NCI-H1694 (cell line): ENCODE measurements at regions not wholly inside any gene's neighbourhood (a gene's known extent, or its start where the extent isn't known, plus 50 kb on each side); places are given as distances from the start of the nearest gene placed in this dataset.
A peak's percentile ranks its signal among the peaks of the same experiment; 100 is the strongest.

ENCODE experiments used
- DNase-seq: peaks from one replicate; lab custom pipeline; 2025; lab: John Stamatoyannopoulos, UW

DNA sequence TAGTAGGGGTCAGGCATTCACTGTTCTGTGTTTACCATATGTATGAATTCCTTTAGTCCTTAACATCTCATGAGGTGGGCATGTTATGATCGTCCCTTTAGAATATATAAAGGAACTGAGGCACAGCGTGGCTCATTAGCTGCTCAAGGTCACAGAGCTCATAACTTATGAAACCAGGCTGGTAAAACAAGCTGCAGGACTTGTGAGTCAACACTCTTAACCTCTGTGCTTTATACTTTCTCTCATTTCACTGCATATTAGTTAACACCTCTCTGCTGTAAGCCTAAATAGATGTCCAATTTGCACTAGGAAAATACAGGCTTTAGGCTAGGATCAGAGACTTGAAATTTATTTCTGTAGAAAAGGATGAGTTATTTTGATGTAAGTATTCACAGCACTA lies 180.3 kb upstream of the HDAC9 start:
- no peak for DNase-seq

DNA sequence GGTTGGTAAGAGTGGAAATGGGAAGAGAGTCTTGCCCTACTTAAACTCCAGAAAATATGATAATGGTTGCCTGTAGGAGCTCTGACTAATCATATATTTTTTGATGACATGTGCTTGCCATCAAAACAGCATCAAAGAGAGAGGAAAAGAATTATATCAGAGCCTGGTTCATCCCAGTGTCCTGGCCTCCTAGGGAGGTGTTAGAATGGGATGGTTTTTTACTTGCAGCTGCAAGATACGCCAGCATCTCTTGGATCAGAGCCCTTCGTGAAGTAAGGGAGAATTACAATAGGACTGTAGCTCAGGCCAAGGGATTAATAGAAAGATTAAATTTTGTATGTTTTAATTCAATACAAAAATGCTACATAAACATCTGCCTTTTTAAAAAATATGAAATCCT lies 177.6 kb upstream of the HDAC9 start:
- DNase-seq = no peak

DNA sequence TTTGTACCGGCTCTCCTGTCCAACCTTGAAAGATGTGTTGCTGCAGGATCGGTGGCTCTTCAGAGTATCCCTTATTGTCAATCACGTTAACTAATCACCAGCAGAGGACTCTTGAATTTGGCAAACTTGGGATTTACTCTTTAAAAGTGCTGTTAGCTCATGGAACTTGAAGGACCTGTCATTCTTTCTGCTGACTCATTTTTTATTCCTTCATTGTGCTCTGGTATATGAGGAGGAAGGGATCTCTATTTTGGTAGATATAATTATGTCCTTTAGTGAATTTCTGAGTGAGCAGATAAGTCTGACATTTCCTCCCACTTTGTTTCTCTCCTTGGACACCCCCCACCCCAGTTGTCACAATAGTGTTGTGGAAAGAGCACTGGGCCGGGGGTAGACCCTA lies 175.1 kb upstream of the HDAC9 start:
- DNase-seq = no peak

DNA sequence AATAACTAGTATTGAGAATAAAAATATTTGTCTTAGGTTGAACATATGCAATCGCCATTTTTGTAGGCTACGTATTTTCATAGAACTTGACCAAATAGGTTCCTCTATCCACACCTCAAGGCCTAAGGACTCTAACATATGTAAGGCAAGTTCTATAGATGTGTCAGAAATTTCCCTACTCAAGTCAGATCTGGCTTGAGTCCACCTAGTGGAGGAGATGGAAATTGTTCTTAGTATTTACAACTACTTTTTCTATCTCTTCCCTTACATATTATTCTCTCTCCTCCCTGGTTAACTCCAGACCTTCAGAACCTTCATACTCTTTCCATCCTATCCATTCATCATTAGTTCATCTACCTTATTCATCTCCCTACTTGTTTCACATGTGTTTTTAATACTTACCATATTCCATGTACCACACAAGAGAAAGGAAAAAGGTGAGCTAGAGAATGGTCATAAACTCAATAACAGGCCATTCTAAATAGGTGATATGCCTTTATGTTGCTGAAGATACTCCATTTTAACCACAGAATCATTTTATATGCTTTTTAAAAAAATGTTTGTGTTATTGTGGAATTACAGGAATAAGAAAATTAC lies 174.5 kb upstream of the HDAC9 start:
- peak; percentile 48 for DNase-seq

DNA sequence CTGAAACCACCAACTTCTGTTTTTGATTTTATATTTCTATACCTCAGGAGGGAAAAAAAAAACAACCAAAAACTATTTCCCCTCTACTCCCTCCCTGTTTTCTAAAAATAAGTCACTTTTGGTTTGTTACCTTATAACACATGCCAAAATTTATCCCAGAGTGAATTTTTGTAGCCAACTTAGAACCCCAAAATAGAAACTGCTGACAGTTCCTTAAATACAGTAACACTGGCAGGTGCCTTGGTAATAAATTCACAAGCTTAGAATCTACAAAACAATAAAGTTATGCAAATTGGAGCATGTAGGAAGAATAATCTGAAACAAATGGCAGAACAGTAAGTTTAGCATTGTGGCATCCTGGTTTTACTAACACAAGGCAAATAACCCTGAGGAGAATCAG lies 165.0 kb upstream of the HDAC9 start:
- no peak for DNase-seq

DNA sequence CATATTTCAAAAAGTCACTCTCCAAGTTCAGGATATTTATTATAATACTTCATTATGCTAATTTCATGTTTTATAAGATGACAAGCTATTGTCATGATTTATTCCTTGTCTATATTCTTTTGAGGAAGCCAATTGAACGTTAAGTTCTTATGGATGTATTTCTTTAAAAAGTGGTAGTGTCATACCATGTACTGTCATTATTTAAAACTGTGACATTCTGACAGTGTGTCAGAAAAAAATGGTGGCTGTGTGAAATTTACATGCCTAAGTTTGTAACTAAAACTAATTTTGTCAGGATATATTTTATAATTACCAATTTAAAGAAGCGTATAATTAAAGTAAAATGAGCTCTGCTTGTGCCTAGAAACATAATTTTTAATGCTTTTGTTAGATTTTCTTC lies 158.9 kb upstream of the HDAC9 start:
- DNase-seq = no peak

DNA sequence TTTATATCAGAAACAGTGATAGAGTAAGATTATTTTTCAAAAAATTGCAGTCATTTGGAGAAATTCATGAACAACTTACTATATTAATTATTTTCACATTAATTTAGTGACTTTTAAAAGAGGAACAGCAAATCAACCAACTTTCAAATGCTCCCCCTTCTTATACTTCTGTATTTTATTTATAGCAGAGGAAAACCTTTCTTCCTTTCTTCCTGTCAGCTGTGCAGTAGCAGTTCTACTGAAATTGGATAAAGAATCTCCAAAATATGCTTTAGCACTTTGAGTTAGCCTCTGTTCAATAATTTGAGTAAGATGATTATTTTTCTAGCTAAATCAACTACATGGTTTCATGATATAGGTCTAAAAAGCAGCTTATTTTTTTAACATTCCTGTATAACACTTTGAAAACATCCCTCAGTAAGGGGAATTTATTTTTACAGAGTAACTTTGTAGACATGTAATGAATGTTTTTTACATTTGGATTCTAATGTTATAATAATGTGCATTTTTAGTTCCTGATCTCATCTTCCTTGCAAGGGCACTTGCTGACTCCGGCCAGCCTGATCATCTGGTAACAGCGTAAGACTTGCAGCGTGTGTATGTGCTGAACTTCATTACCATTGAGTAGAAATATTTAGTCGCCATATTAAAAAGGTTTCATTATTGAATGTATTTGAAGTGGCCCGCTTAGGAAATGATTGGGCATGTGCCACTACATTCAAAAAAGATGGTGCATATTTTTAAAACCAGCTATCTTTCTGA lies 158.3 kb upstream of the HDAC9 start:
- DNase-seq = no peak

DNA sequence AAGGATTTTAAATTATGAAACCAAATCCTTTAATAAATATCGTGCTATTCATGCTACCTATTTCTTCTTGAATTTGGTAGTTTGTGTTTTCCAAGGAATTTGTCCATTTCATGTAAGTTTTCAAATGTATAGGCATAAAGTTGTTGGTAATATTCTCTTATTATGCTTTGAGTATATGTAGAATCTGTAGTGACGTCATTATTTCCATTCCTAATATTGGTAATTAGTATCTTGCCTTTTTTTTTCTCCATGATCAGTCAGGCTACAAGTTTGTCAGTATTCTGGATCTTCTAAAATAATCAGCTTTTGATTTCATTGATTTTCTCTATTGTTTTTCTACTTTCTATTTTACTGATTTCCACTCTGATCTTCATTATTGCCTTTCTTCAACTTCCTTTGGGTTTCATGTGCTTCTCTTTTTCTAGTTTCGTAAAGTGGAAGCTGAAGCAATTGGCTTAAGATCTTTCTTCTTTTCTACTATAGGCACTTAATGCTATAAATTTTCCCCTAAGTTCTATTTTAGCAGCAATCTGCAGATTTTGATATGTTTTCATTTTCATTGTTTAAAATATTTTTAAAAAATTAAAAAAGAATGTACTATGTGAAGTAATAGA lies 156.5 kb upstream of the HDAC9 start:
- no peak for DNase-seq

DNA sequence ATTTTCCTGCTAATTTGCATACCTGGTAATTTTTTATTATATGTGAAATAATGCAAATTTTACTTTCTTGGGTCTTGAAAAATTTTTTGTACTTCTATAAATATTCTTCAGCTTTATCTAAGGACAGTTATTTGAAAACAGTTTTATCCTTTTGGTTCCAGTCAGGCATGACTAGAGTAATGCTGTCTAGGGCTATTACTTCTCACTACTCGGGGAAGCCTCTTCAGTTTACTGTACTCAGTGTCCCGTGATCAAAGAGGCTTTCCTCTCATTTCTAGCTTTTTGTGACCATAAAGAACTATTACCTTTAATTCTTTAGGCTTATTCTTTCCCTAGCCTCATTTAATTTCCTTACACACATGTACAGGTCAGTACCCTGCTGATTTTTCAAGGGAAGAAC lies 153.8 kb upstream of the HDAC9 start:
- no peak for DNase-seq

DNA sequence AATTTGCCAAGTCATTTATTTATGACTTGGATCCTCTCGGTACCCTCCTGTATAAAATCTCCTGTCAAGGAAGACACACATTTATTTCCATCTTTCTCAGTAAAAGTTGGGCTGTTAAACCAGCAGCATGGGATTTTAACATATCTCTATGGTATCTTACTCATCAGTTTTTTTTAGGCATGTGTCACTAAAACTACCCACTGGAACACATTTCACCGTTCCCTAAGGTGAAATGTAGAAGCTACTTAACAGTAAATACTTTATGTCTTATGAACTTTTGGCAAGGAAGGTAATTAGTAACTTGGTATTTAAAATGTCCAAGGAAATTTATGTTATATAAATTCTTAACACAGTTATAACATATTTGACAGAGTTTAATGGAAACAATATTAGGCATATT lies 152.5 kb upstream of the HDAC9 start:
- no peak for DNase-seq

DNA sequence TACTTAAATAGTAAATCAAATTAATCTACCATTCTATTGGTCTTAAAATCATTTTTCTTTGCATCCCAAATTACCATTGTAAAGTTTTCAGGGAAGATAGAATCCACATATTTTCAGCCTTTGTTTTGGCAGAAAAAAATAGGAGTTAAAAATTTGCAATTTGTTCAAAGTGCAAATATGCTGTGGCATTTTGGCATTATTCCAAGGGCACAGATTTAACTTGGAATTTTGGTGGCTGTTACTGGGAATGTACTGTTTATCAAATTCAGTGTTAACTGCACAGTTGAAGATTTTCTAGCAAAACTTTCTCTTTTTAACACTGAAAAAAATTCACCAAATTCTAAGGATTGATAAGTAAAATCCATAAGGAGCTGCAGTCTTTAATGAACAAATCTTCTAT lies 151.0 kb upstream of the HDAC9 start:
- no peak for DNase-seq

DNA sequence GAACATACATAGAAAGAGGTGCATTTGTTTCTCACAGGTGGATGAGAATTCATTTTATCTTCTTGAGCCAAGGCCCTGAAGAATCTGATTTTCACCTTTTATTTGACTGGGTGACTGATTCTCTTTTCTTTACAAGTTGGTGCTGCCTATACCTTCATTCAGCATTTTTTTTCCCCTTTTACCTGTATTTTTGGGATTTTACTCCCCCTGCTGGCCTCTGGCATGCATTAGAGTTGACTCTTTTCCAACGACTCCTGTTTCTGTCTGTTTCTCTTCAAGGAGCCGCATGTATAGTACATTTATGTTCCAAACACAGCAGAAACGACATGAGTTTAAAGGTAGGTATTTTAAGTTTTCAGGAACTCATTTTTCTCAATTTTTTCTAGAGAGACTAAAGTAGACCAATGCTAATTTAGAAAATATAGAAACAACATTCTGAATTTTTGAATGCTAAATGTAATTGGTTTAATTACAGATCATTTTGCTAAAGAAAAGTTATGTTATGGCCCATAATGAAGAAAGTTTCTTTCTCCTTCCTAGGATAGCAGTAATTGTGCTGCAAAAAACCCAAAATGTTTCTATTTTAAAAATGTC lies 149.8 kb upstream of the HDAC9 start:
- DNase-seq = no peak

DNA sequence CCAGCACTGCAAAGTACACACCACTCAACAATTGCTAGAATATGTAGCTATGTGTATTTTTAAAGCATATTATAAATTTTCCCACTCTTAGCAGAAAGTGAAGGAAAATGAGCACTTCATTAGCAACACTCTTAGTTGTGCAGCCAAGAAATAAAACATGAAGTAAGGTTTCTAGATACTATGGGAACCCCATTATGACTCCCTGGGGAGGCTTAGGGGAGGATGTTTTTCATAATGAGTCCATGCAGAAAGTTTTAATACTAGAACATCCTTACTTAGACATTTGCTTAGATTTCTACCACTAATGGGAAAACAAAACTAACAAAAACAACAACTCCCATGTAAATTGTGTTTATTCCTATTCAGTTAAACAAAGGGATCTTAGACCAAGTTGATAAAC lies 148.4 kb upstream of the HDAC9 start:
- no peak for DNase-seq

DNA sequence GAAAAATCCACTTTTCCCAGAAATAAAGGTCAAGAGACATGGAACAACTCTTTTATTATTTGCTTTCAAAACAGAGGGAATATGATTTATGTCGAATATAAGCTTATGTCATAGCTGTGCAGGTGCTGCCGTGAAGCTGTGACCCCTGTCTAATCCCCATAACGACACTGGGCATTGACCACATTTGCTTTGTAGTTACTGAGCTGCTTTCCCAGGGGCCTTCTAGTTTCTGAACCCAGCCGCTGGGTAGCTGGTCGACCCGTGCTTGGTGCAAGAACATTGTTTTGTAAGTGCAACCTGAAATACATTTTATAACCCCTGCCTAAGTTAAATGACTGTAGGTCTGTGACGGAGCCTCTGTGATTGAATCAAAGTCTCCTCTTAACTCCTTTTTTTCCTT lies 144.9 kb upstream of the HDAC9 start:
- no peak for DNase-seq

DNA sequence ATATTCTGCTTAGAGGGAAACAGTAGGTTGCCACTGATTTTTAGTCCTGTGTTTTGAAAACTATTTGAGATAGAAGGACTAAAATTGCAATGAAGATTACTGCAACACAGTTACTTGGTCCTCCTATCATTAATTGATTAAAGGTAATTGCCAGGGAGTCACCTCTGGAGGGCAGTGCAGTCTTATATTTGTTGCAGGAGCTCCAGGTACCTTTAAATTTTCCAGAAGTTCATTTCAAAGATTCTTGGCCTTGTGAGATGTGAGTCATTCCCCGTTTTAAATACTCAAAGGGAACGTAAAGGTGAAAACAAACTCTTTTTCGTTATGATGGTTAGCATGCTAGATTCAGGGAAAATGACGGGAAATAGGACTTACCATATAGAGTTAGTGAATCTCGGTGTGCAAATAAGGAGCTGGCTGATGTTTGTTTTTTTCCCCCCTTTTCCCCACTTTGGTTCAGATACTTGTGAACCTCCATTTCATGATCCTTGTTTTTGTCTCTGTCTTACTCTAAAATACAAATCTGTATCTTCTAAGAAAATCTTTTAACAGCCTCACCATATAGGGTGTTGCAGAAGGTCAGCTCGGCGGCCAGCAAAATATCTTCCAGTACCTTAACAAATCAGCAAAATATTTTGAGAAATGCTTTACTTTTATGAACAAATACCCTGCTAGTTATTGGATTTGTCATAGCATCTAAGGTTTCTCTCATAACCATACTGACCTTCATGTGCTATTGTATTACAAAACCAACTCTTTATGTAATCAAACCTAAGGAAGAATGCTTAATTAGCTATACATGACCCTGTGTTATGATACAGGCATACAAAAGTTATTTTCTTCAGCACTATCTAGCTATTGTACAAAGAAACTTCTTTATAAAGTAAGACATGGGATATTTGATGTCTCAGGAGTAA lies 143.0 kb upstream of the HDAC9 start:
- DNase-seq = peak; percentile 13

DNA sequence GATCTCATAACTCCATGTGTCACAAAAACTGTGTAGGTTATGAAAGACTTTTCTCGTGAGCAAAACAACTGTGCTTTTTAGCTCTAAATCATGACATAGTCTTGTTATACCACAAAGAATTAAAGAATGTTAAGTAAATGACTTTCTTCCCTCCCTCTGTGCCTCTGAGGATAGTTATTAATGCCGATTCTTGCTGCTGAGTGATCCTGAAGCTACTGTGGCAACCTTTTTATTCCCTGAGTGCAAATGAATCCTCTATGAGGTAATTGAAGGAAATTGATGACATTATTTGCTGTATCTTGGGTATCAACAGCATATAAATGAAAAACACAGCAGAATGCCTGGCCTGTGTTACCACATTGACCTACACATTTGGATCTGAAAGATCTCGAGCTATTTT lies 142.2 kb upstream of the HDAC9 start:
- DNase-seq = no peak

DNA sequence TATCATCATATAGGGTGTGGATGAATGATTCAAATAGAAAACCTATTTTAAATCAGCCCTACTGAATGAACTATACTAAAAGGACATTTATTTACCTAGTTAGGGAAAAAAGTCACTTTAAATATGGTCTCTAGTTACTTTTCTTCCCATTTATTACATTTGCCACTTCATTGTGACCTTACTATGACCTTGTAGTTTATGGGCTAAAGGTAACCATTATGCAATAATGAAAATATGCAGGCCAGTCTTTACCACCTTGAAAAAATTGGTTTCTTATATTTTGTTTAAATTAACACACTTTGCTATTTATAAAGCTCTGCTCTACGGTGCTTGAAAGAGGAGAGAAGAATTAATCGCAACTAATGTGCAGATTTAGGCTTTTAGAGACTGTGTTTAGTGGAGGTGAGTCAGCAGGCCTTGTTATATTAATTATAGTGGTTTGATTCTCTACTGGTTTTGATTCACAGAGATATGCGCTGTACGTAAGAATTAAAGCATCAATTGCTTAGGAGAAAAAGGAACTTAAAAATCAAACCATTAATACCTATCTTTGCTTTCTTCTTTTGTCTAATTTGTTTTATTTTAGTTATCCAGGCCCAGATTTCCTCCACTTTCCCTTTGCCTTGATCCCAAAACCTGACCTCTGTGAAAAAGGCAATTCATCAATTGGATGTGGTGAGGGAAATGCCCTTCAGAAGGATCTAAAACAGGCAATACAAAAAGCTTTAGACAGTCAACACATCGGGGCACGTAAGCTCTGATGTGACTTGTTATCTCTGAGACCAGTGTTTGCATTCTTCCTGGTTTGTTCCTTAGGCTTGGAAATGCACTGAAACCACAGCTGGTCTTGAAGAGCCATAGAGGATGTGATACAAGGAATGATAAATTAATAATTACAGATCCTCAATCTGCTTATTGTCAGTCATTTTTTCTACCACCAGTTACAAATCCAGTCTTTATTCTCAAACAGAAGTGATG lies 141.2 kb upstream of the HDAC9 start:
- no peak for DNase-seq

DNA sequence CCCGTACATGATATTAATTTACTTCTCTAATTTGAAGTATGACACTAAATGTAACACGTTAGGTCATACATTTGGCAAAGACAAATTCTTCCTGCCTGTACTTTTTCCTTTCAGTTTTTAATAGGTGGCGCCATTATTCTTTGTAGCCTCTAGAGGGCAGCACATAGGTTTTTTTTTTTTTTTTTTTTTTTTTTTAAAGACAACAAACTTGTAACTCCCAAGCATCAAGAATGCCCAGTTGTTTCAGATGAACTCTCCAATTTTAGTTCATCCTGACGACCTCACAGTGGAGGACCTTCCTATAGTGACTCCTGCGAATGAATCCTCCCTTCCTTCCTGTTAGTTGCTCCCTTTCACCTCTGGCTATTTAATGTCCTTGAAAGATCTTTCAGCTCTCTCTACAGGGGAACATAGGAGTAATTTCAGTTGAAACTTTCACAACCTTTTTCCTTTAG lies 139.3 kb upstream of the HDAC9 start:
- DNase-seq = peak; percentile 6

DNA sequence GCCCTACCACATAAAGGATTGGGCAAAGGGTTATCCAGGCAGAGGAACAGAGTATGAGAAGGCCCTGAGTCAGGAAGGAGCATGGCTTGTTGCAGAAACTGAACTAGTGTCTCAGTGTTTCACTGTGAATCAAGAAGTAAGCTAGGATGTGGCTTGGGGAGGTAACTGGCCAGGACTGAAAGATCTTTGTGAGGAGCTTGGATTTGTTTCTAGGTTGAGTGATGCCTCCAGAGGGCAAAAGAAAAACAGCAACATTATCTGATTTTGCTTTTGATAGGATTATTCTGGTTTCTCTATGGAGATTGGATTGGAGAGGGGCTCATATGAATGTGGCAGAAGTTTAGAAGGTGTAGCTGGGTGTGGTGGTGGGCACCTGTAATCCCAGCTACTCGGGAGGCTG lies 137.9 kb upstream of the HDAC9 start:
- no peak for DNase-seq

DNA sequence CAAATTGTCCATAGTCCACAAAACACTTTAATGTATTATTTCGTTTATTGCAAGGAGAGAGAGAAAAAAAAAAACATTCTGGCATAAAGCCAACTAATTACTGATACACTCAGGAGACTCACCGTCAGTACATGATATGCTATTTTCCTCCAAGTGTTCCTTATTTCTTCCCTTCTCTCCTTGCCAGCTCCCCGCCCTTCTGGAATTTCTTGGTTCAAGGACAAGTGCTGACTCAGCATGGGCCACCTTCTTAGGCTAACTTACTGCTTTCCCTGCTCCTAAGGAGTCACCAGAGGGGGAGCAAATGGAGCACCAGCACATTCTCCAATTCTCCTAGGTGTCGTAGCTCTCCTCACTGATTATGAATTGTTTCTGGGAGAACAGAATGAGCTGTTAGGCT lies 133.8 kb upstream of the HDAC9 start:
- no peak for DNase-seq
